Immature natural killer cell (primary cell): ENCODE measurements at regions not wholly inside any gene's neighbourhood (a gene's known extent, or its start where the extent isn't known, plus 50 kb on each side); places are given as distances from the start of the nearest gene placed in this dataset.

Experiments
- DNase-seq, 3 donors: peaks; one replicate each; pipeline ENCODE4 v3.0.0; 2022; ENCODE audit warnings: mixed read lengths in 1 of 3
- H3K27ac Mint-ChIP-seq, 6 donors: one replicate each; pipeline ENCODE4 v1.8.0; 2020; ENCODE audit warnings: mixed read lengths in 6 of 6, mild to moderate bottlenecking in 5 of 6, inconsistent platforms in 4 of 6, moderate library complexity in 3 of 6
- H3K27me3 Mint-ChIP-seq, 3 donors: one replicate each; pipeline ENCODE4 v1.8.0; 2020 to 2021; ENCODE audit warnings: low read depth in 3 of 3, mild to moderate bottlenecking in 3 of 3, mixed read lengths in 3 of 3, moderate library complexity in 3 of 3, inconsistent platforms in 1 of 3
- H3K36me3 Mint-ChIP-seq, 3 donors: one replicate each; pipeline ENCODE4 v1.8.0; 2020; ENCODE audit warnings: mixed read lengths in 3 of 3, inconsistent platforms in 2 of 3, mild to moderate bottlenecking in 2 of 3
- H3K4me1 Mint-ChIP-seq, 2 donors: one replicate each; pipeline ENCODE4 v1.8.0; 2020; ENCODE audit warnings: inconsistent platforms in 2 of 2, mild to moderate bottlenecking in 2 of 2, mixed read lengths in 2 of 2, moderate library complexity in 1 of 2
- H3K4me3 Mint-ChIP-seq, 5 donors: one replicate each; pipeline ENCODE4 v1.8.0; 2020; ENCODE audit warnings: mild to moderate bottlenecking in 5 of 5, mixed read lengths in 5 of 5, inconsistent platforms in 3 of 5, moderate library complexity in 3 of 5
- H3K9me3 Mint-ChIP-seq, 6 donors: one replicate each; pipeline ENCODE4 v1.8.0; 2020; ENCODE audit warnings: mild to moderate bottlenecking in 6 of 6, mixed read lengths in 6 of 6, inconsistent platforms in 4 of 6, moderate library complexity in 3 of 6

DNA sequence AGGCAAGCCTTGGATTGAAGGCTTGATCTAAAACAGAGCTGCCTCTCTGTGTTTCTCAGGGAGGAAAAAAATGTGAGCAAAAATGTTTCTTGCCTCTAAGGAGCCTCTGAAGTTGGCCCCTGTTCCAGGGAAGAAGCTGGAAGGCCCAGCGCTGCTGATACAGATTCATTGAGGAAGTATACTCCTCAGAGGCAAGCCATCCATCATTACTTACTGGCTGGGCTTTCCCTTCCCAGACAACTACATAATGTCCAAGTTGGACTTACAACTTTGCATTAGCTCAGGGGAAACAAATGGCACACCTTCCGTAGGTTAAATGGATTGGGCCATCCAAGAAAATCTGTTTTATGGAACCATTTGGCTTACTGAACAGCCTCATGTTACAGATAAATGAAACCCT is 263.7 kb upstream of the SEL1L start:
- Mint-ChIP-seq H3K27ac (no peak overlapping the region), H3K27me3 (no peaks in the 10 kb centered on the region), H3K36me3 (no peaks in the 10 kb centered on the region), H3K4me3 (no peak overlapping the region), H3K9me3 (peaks cover 0 to 31% (median 5%) of the 10 kb centered on the region in 6 donors), H3K4me1 (no peaks in the 10 kb centered on the region)
- DNase-seq = no peak

GRCh38 chr14:81801921-81802320 is 268.3 kb upstream of the SEL1L start:
- H3K27ac Mint-ChIP-seq = no peak overlapping the region
- H3K4me3 Mint-ChIP-seq = no peak overlapping the region

DNA sequence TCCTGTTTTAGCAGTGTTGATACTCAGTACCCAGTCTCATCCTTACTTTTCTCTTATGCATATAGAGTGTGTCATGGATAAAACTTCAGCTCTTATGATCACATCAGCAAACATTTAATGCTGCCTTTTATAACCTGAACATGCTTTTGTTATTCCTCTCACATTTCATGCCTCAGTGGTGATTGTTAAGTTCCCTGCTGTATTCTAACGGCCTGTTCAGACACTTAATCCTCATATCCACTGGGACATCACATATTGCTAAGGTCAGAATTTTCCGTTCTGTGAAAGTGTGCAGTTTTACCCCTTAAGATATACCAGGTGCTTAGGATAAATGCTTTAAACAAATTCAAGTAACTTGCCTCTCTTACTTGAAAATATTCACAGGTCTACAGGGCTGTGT is 268.7 kb upstream of the SEL1L start:
- H3K36me3 Mint-ChIP-seq = no peaks in the 10 kb centered on the region
- H3K9me3 Mint-ChIP-seq = peaks cover 0 to 22% (median 4%) of the 10 kb centered on the region in 6 donors

More at GRCh38 chr14:81801921-81802320, 268.3 kb upstream of the SEL1L start:
- Mint-ChIP-seq H3K9me3 (peaks cover 0 to 18% (median 3%) of the 10 kb centered on the region in 6 donors), H3K36me3 (no peaks in the 10 kb centered on the region), H3K4me1 (no peaks in the 10 kb centered on the region), H3K27me3 (no peaks in the 10 kb centered on the region)
- no peak for DNase-seq

GRCh38 chr14:81805785-81806184 is 272.1 kb upstream of the SEL1L start:
- no peak overlapping the region for H3K27ac Mint-ChIP-seq
- no peak overlapping the region for H3K4me3 Mint-ChIP-seq

More for the DNA sequence above, 268.7 kb upstream of the SEL1L start:
- Mint-ChIP-seq H3K4me3 (no peak overlapping the region), H3K27ac (no peak overlapping the region), H3K27me3 (no peaks in the 10 kb centered on the region), H3K4me1 (no peaks in the 10 kb centered on the region)
- no peak for DNase-seq

DNA sequence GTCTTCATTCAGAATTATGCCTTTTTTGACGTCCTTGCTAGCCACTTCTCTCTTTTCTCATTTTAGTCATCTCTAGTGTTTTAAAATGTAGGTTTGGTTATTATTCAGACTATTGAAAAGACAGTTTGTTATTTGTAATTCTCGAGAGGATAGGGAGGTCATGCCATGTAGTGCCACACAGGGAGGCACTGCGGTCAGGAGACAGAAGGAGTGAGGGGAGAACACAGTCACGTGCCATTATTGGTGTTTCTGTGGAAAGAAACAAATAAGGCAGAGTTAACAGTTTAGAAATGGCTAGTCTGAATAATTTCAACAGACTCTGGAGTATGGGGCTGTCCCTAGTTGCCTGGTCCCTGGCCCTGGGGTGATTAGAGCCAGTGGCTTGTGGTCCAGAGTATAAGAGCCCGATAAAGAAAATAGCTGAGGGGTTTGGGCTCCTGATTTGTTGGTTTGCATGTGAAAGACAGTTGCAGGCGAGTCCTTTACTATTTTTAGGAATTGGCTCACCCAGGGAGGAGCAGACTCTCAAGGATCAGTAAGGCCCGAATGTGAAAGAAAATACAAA is 278.1 kb upstream of the SEL1L start:
- Mint-ChIP-seq H3K27ac (no peak overlapping the region), H3K4me3 (no peak overlapping the region), H3K36me3 (peaks cover 0 to 4% (median 0%) of the 10 kb centered on the region in 3 donors)

More at GRCh38 chr14:81805785-81806184, 272.1 kb upstream of the SEL1L start:
- H3K9me3 Mint-ChIP-seq = peaks cover under 1 to 46% (median 9%) of the 10 kb centered on the region in 6 donors
- H3K27me3 Mint-ChIP-seq = peaks cover 0 to 4% (median 0%) of the 10 kb centered on the region in 3 donors
- H3K4me1 Mint-ChIP-seq = no peaks in the 10 kb centered on the region
- no peaks in the 10 kb centered on the region for H3K36me3 Mint-ChIP-seq
- no peak for DNase-seq

GRCh38 chr14:81818271-81818670 is 284.6 kb upstream of the SEL1L start:
- Mint-ChIP-seq H3K4me3 (no peak overlapping the region), H3K9me3 (peaks cover 6 to 26% (median 10%) of the 10 kb centered on the region in 6 donors), H3K4me1 (no peaks in the 10 kb centered on the region), H3K27ac (no peak overlapping the region), H3K36me3 (peaks cover 0 to 4% (median 0%) of the 10 kb centered on the region in 3 donors), H3K27me3 (peaks cover 0 to 6% (median 2%) of the 10 kb centered on the region in 3 donors)
- DNase-seq = no peak

More for the DNA sequence above, 278.1 kb upstream of the SEL1L start:
- H3K27me3 Mint-ChIP-seq = peaks cover 0 to 4% (median 0%) of the 10 kb centered on the region in 3 donors
- peaks cover 2 to 55% (median 15%) of the 10 kb centered on the region in 6 donors for H3K9me3 Mint-ChIP-seq
- H3K4me1 Mint-ChIP-seq = no peaks in the 10 kb centered on the region
- no peak for DNase-seq

- Mint-ChIP-seq H3K27me3 (peaks cover 0 to 6% (median 2%) of the 10 kb centered on the region in 3 donors), H3K36me3 (peaks cover 0 to 4% (median 0%) of the 10 kb centered on the region in 3 donors), H3K27ac (no peak overlapping the region), H3K9me3 (peaks cover 4 to 24% (median 11%) of the 10 kb centered on the region in 6 donors), H3K4me3 (no peak overlapping the region), H3K4me1 (no peaks in the 10 kb centered on the region)
- DNase-seq = no peak
These were observed 285.7 kb upstream of the SEL1L start for GRCh38 chr14:81819344-81819743.

GRCh38 chr14:81819910-81820309 is 286.3 kb upstream of the SEL1L start:
- Mint-ChIP-seq H3K4me1 (no peaks in the 10 kb centered on the region), H3K4me3 (no peak overlapping the region), H3K27me3 (peaks cover 0 to 6% (median 2%) of the 10 kb centered on the region in 3 donors), H3K27ac (no peak overlapping the region), H3K36me3 (peaks cover 0 to 4% (median 0%) of the 10 kb centered on the region in 3 donors), H3K9me3 (peaks cover 4 to 29% (median 13%) of the 10 kb centered on the region in 6 donors)
- no peak for DNase-seq

GRCh38 chr14:81826081-81826480 is 292.4 kb upstream of the SEL1L start:
- no peak overlapping the region for H3K27ac Mint-ChIP-seq
- H3K27me3 Mint-ChIP-seq = peaks cover 0 to 3% (median 2%) of the 10 kb centered on the region in 3 donors
- no peak overlapping the region for H3K4me3 Mint-ChIP-seq
- no peak for DNase-seq
- H3K36me3 Mint-ChIP-seq = peaks cover 0 to 4% (median 0%) of the 10 kb centered on the region in 3 donors
- no peaks in the 10 kb centered on the region for H3K4me1 Mint-ChIP-seq
- H3K9me3 Mint-ChIP-seq = peaks cover 8 to 66% (median 11%) of the 10 kb centered on the region in 6 donors

- no peaks in the 10 kb centered on the region for H3K36me3 Mint-ChIP-seq
- H3K9me3 Mint-ChIP-seq = peaks cover 6 to 54% (median 9%) of the 10 kb centered on the region in 6 donors
- DNase-seq = no peak
- H3K4me3 Mint-ChIP-seq = no peak overlapping the region
- no peak overlapping the region for H3K27ac Mint-ChIP-seq
- no peaks in the 10 kb centered on the region for H3K27me3 Mint-ChIP-seq
- no peaks in the 10 kb centered on the region for H3K4me1 Mint-ChIP-seq
These were observed 295.8 kb upstream of the SEL1L start for GRCh38 chr14:81829447-81829846.

GRCh38 chr14:81831128-81831820 is 297.6 kb upstream of the SEL1L start:
- H3K4me3 Mint-ChIP-seq = no peak overlapping the region
- peaks cover 0 to 6% (median 0%) of the 10 kb centered on the region in 3 donors for H3K36me3 Mint-ChIP-seq
- no peaks in the 10 kb centered on the region for H3K27me3 Mint-ChIP-seq
- DNase-seq = no peak
- no peak overlapping the region for H3K27ac Mint-ChIP-seq
- peaks cover 8 to 54% (median 15%) of the 10 kb centered on the region in 6 donors for H3K9me3 Mint-ChIP-seq
- H3K4me1 Mint-ChIP-seq = no peaks in the 10 kb centered on the region

DNA sequence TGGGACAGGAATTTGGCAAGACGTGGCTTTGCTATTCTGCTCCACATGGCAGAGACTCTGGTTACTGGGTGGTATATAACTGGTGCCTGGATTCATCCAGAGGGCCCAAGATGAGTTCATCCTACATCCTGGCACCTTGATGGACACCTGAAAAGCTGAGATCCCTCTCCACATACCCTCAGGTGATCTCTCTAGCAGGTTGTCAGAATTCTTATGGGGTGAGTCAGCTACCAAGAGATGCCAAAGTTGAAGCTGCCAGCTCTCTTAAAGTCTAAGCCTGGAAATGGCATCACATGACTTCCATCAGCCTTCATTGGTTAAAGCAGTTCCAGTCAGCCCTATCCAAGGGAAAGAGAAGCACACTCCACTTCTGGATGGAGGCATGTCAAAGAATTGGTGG is 300.7 kb upstream of the SEL1L start:
- Mint-ChIP-seq H3K4me1 (no peaks in the 10 kb centered on the region), H3K36me3 (peaks cover 0 to 6% (median 0%) of the 10 kb centered on the region in 3 donors), H3K9me3 (peaks cover 10 to 48% (median 16%) of the 10 kb centered on the region in 6 donors), H3K27ac (no peak overlapping the region), H3K27me3 (peaks cover 0 to 1% (median 0%) of the 10 kb centered on the region in 3 donors), H3K4me3 (no peak overlapping the region)
- no peak for DNase-seq

- Mint-ChIP-seq H3K27ac (no peak overlapping the region), H3K36me3 (peaks cover 0 to 6% (median 0%) of the 10 kb centered on the region in 3 donors), H3K4me3 (no peak overlapping the region), H3K27me3 (peaks cover 0 to 1% (median 0%) of the 10 kb centered on the region in 3 donors), H3K4me1 (no peaks in the 10 kb centered on the region), H3K9me3 (peaks cover 10 to 34% (median 18%) of the 10 kb centered on the region in 6 donors)
- no peak for DNase-seq
These were observed 303.7 kb upstream of the SEL1L start for GRCh38 chr14:81837304-81837703.

DNA sequence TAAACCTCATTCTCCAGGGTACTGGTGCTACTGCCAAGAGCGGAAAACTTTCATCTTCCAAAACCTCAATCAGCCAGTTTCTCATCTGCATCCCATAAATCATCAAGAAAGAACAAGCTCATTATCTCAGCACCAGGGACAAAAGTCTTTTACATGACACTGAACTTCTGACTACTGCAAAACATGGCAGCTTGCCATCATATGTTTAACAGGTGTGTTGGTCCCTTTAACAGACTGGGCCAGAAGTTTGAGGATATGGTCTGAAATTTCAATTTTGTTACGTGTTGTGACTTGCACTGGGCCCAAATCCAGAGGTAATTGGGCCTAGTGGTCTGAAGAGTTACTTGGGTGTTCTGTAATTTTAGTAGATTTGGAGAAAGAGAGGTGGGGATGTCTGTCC is 305.4 kb upstream of the SEL1L start:
- H3K36me3 Mint-ChIP-seq = peaks cover 0 to 6% (median 0%) of the 10 kb centered on the region in 3 donors
- H3K27me3 Mint-ChIP-seq = peaks cover 0 to 1% (median 0%) of the 10 kb centered on the region in 3 donors
- H3K4me1 Mint-ChIP-seq = no peaks in the 10 kb centered on the region
- H3K9me3 Mint-ChIP-seq = peaks cover 4 to 44% (median 21%) of the 10 kb centered on the region in 6 donors
- H3K4me3 Mint-ChIP-seq = no peak overlapping the region
- no peak overlapping the region for H3K27ac Mint-ChIP-seq
- DNase-seq = no peak
